H7 (cell line): ENCODE measurements at regions not wholly inside any gene's neighbourhood (a gene's known extent, or its start where the extent isn't known, plus 50 kb on each side); places are given as distances from the start of the nearest gene placed in this dataset.

Experiments used
- DNase-seq: peaks from one replicate; pipeline ENCODE4 v3.0.0; 2012
- H3K27me3 ChIP-seq: 2 replicates; pipeline ENCODE4 v1.6.0; 2011; ENCODE audit warnings: mild to moderate bottlenecking, low read length; ENCODE audit not compliant: control insufficient read depth, insufficient read depth
- H3K36me3 ChIP-seq: replicated peaks from 2 replicates; pipeline ENCODE4 v1.5.1; 2011; ENCODE audit warnings: low read length; ENCODE audit not compliant: control insufficient read depth, insufficient read depth
- H3K4me3 ChIP-seq: 2 replicates; pipeline ENCODE4 v1.5.1; 2011; ENCODE audit warnings: low read depth, mild to moderate bottlenecking, control low read depth, low read length, moderate library complexity; ENCODE audit not compliant: insufficient read depth

DNA sequence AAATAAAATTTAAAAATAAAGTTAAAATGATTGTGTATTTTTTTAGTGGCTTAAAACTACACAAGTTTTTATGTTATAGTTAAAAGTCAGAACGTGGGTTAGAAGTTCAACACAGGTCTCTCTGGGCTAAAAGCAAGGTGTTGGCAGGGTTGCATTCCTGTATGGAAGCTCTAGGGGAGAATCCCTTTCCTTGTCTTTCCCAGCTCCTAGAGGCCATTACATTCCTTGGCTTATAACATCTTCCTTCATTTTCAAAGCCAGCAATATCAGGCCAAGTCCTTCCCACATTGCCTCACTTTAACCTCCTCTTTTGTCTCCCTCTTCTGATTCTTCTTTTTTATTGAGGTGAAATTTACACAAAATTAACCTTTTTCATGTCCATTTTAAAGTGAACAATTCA is 52.4 kb upstream of the EEPD1 start:
- Histone ChIP-seq H3K36me3 (no peaks in the 10 kb centered on the region), H3K4me3 (no peak overlapping the region), H3K27me3 (no peaks in the 10 kb centered on the region)
- DNase-seq, result no peak
